Stomach (tissue), 4 donors: ENCODE measurements at regions not wholly inside any gene's neighbourhood (a gene's known extent, or its start where the extent isn't known, plus 50 kb on each side); places are given as distances from the start of the nearest gene placed in this dataset.

Source experiments
- EP300 ChIP-seq: sonication (generic); formaldehyde crosslinking; IDR thresholded peaks from one replicate; pipeline ENCODE4 v1.6.1; 2017; ENCODE audit warnings: antibody characterized with exemption
- POLR2A ChIP-seq, 4 donors: fragments of 450-650 bp; IDR thresholded peaks; one replicate each; pipeline ENCODE4 v1.6.1; 2016; ENCODE audit warnings: antibody characterized with exemption in 4 of 4, control low read depth in 2 of 4, mild to moderate bottlenecking in 1 of 4, moderate library complexity in 1 of 4
- POLR2AphosphoS5 ChIP-seq, 3 donors: sonication (generic); formaldehyde crosslinking; IDR thresholded peaks; one replicate each; pipeline ENCODE4 v1.6.1; 2016; ENCODE audit warnings: antibody characterized with exemption in 3 of 3
- TF ChIP-seq, protein P1 (sequence below), 7 experiments: fragments of 450-650 bp in 4 of 7; fragments of 200-600 bp in 3 of 7; sonication (generic) in 3 of 7; IDR thresholded peaks; one replicate each; pipeline ENCODE4 v1.5.1; 2016 to 2019; ENCODE audit warnings: antibody characterized with exemption in 7 of 7, control low read depth in 2 of 7, mild to moderate bottlenecking in 1 of 7

DNA sequence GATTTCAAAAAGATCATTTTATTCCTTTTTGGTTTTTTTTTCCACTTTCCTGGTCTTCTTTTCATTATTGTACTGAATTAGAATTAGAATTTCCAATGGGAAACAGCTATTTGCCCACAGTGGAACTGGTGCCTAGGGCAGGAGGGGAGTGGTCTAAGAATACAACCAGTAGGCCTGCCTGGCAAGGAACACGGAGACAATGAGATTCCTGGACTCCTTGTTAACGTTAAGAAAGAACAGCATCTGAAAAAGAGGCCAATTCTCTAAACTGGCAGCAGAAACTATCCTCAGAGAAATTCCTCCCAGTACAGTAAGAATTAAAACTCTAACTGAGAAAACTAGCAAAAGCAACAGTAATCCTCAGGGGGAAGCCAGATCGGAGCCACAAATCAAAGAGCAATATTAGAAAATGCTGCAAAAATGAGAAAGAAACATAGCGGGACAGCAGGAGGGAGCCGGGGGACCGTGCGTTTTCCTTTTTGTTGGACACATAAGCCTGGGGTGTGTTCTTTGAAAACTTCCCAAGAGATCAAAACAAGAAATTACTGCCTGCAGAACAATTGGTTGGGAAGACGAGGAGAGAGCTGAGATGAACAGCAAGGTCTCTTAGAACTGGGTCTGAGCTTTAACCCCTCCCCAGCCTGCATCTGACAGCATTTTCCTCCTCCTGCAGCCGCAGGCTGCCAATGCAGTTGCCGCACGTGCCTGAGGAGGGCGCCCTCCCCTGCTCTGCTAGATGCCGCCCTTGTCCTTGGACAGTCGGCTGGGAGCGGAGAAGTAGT is 776.0 kb downstream of the TSN start:
- TF ChIP-seq EP300 (no peak), POLR2AphosphoS5 (IDR thresholded peaks at IDR 0.05) (no peak), POLR2A (IDR thresholded peaks at IDR 0.05) (no peak)
- TF ChIP-seq, protein P1, sequence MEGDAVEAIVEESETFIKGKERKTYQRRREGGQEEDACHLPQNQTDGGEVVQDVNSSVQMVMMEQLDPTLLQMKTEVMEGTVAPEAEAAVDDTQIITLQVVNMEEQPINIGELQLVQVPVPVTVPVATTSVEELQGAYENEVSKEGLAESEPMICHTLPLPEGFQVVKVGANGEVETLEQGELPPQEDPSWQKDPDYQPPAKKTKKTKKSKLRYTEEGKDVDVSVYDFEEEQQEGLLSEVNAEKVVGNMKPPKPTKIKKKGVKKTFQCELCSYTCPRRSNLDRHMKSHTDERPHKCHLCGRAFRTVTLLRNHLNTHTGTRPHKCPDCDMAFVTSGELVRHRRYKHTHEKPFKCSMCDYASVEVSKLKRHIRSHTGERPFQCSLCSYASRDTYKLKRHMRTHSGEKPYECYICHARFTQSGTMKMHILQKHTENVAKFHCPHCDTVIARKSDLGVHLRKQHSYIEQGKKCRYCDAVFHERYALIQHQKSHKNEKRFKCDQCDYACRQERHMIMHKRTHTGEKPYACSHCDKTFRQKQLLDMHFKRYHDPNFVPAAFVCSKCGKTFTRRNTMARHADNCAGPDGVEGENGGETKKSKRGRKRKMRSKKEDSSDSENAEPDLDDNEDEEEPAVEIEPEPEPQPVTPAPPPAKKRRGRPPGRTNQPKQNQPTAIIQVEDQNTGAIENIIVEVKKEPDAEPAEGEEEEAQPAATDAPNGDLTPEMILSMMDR (IDR thresholded peaks at IDR 0.05), result no peak
